Loucy (cell line): ENCODE measurements at regions not wholly inside any gene's neighbourhood (a gene's known extent, or its start where the extent isn't known, plus 50 kb on each side); places are given as distances from the start of the nearest gene placed in this dataset.

Experiments
- EZH2phosphoT487 ChIP-seq: fragments of 200-600 bp; IDR thresholded peaks from 2 replicates; pipeline ENCODE4 v1.6.1; 2018; ENCODE audit warnings: antibody characterized with exemption, mild to moderate bottlenecking, moderate library complexity, borderline replicate concordance
- TF ChIP-seq, protein P1 (sequence below): fragments of 200-600 bp; sonication (generic); conservative IDR thresholded peaks from 2 replicates; pipeline ENCODE4 v1.5.1; 2014; ENCODE audit warnings: mild to moderate bottlenecking, antibody characterized with exemption, low read length

GRCh38 chr15:37548116-37548515, 386.3 kb upstream of the TMCO5A start:
- TF ChIP-seq, protein P1, sequence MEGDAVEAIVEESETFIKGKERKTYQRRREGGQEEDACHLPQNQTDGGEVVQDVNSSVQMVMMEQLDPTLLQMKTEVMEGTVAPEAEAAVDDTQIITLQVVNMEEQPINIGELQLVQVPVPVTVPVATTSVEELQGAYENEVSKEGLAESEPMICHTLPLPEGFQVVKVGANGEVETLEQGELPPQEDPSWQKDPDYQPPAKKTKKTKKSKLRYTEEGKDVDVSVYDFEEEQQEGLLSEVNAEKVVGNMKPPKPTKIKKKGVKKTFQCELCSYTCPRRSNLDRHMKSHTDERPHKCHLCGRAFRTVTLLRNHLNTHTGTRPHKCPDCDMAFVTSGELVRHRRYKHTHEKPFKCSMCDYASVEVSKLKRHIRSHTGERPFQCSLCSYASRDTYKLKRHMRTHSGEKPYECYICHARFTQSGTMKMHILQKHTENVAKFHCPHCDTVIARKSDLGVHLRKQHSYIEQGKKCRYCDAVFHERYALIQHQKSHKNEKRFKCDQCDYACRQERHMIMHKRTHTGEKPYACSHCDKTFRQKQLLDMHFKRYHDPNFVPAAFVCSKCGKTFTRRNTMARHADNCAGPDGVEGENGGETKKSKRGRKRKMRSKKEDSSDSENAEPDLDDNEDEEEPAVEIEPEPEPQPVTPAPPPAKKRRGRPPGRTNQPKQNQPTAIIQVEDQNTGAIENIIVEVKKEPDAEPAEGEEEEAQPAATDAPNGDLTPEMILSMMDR, result no peak
- TF ChIP-seq EZH2phosphoT487, result no peak
